ENCODE measurements at regions not wholly inside any gene's neighbourhood (a gene's known extent, or its start where the extent isn't known, plus 50 kb on each side); places are given as distances from the start of the nearest gene placed in this dataset. TPM values are rescaled to one million over a fixed set of nuclear protein-coding genes. Genes with fewer than 3 reads are reported as not detected.
"Not testable (repeated sequence)": the region's sequence is repeated elsewhere in the genome, so short reads cannot be mapped to it uniquely, and the experiment has no call there.

- intact Hi-C loops (cut with DNase I); H3K36me3 ChIP-seq; H3K27me3 ChIP-seq; H3K9ac ChIP-seq (ENCODE audit: low read depth in 2 of 2, low read length in 2 of 2); H3K9me3 ChIP-seq; H3K4me1 ChIP-seq; DNase-seq; H3K27ac ChIP-seq; H3K4me3 ChIP-seq: not testable (repeated sequence)
Observed at GRCh38 chr2:89294335-89294734, 602.9 kb downstream of the RPIA start.

DNA sequence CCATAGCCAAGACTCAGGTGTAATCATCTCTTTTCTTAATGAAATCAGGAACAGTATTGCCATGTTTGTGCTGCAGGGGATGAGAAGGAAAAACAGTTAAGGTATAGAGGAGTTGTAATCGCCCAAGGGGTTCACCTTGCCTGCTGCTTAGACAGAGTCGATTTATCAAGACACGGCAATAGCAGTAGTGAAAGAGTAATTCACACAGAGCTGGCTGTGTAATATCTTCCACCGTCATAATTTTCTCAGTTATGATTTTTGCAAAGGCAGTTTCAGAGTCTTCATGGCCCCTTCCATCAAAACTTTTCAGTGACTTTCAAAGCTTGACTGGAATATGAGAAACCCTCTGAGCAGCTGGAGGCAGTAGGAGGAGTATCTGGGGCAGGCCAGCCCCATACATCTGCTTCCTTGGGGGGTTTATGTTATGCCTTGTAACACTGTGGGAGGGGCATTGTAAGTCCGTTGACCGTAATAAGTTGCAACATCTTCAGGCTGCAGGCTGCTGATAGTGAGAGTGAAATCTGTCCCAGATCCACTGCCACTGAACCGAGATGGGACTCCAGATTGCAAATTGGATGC is 605.4 kb downstream of the RPIA start:
- H3K36me3 ChIP-seq; H3K4me1 ChIP-seq; intact Hi-C loops (cut with DNase I); H3K9ac ChIP-seq (ENCODE audit: low read depth in 2 of 2, low read length in 2 of 2); H3K27me3 ChIP-seq; H3K4me3 ChIP-seq; H3K27ac ChIP-seq; H3K9me3 ChIP-seq; DNase-seq: not testable (repeated sequence)

GRCh38 chr2:89299196-89299595 is 607.7 kb downstream of the RPIA start:
- intact Hi-C loops (cut with DNase I); H3K9ac ChIP-seq (ENCODE audit: low read depth in 2 of 2, low read length in 2 of 2); H3K27ac ChIP-seq; H3K4me1 ChIP-seq; DNase-seq; H3K36me3 ChIP-seq; H3K27me3 ChIP-seq; H3K9me3 ChIP-seq; H3K4me3 ChIP-seq: not testable (repeated sequence)

DNA sequence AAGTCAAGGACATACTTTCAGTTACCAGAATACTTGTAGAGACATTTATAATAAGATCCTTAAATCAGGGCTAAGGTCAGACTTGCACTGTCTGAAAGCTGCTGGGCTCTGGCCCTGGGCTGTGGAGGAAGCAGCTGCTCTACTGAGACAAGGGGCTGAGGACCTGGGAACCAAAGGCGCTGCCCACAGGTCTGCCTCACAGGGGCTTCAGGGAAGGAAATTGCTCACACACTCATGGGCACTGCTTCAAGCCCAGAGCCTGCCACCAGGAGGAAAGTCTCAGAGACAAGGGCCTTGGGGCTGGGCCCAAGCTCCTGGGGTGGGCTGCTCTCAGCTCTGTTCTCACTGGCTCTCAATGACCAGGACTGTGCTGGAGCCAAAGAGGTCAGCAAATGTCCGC is 614.1 kb downstream of the RPIA start:
- DNase-seq; H3K27ac ChIP-seq; H3K36me3 ChIP-seq; H3K4me1 ChIP-seq; intact Hi-C loops (cut with DNase I); H3K4me3 ChIP-seq; H3K9ac ChIP-seq (ENCODE audit: low read depth in 2 of 2, low read length in 2 of 2); H3K27me3 ChIP-seq; H3K9me3 ChIP-seq: not testable (repeated sequence)

GRCh38 chr2:89306869-89307637 is 615.6 kb downstream of the RPIA start:
- H3K4me1 ChIP-seq; H3K9me3 ChIP-seq; H3K36me3 ChIP-seq; H3K9ac ChIP-seq (ENCODE audit: low read depth in 2 of 2, low read length in 2 of 2); H3K4me3 ChIP-seq; H3K27ac ChIP-seq; intact Hi-C loops (cut with DNase I); DNase-seq; H3K27me3 ChIP-seq: not testable (repeated sequence)

DNA sequence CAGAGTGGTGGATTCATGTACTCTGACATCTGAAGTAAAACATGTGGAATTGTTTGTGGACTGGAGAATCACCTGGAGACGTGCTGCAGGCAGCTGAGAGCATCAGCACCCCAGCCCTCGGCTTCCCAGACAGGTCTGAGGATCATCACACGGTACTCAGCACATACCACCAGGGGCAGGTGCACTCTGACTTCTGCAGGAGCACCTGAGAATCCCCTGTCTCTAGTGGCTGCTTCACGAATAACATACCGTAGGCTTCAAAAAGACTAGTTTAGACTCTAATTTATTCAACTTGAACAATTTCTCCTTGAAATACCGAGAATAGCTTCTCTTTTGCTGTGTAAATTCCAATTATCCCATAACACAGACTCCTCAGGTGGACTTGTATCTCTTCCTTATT is 627.5 kb downstream of the RPIA start:
- H3K27ac ChIP-seq; H3K4me3 ChIP-seq; H3K9ac ChIP-seq (ENCODE audit: low read depth in 2 of 2, low read length in 2 of 2); DNase-seq; H3K4me1 ChIP-seq; H3K36me3 ChIP-seq; H3K9me3 ChIP-seq; H3K27me3 ChIP-seq; intact Hi-C loops (cut with DNase I): not testable (repeated sequence)

DNA sequence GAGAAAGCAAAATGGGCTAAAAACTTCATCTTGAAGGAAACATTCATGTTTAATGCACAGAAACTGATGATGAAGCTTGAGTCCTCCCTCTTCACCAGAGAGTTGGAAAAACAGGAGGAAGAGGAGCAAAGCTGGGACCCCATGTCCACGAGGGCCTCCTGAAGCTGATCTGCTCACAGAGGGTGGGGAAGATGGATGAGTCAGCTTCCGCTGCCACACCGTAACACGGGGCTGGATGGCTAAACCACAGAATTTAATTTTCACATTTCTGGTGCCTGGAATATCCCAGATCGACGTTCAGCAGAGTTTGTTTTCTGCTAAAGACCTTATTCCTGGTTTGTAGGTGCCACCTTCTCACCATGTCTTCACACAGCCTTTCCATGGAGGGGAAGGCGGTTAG is 634.4 kb downstream of the RPIA start:
- H3K9ac ChIP-seq (ENCODE audit: low read depth in 2 of 2, low read length in 2 of 2); H3K27me3 ChIP-seq; H3K9me3 ChIP-seq; DNase-seq; H3K36me3 ChIP-seq; H3K4me1 ChIP-seq; H3K27ac ChIP-seq; intact Hi-C loops (cut with DNase I); H3K4me3 ChIP-seq: not testable (repeated sequence)

DNA sequence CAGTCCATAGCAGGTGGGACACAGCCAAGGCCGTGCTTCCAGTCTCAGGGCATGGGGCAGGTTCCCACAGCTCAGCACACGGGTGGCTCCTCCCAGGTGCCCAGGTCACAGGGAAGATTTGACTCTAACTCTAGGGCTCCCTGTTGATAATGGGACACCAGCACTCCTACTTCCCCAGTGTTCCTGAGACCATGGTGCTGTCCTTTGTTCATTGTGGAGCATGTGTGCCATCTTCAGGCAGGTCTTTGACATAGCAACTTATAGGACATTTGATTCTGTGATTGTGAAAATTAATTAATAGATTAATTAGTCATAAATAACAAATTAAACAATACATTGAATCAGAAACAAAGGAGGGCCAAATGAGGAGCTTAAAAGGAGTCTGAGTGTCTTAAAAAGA is 635.0 kb downstream of the RPIA start:
- H3K9me3 ChIP-seq; H3K9ac ChIP-seq (ENCODE audit: low read depth in 2 of 2, low read length in 2 of 2); H3K36me3 ChIP-seq; H3K27me3 ChIP-seq; intact Hi-C loops (cut with DNase I); H3K4me3 ChIP-seq; H3K4me1 ChIP-seq; DNase-seq; H3K27ac ChIP-seq: not testable (repeated sequence)

DNA sequence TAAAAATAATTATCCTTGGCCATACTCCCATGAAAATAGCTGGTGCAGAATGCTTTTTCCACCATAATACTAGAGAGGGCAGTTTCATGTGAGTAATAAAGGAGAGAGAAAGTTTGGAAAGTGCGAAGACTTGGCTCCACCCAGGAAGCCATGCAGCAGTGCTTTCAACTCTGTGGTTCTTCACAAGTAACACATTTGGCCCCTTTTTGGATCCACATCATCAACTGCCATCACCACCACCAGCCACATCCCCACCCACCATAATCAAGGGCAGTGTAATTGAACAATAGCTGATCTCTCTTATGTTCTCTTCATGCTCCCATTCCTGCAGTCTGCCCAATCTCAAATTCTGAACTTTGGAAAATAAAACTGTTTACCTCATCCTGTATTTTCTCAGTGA is 637.3 kb downstream of the RPIA start:
- H3K9ac ChIP-seq (ENCODE audit: low read depth in 2 of 2, low read length in 2 of 2); H3K4me1 ChIP-seq; H3K4me3 ChIP-seq; DNase-seq; H3K9me3 ChIP-seq; H3K27me3 ChIP-seq; H3K27ac ChIP-seq; intact Hi-C loops (cut with DNase I); H3K36me3 ChIP-seq: not testable (repeated sequence)

Small RNA genes lying in the stretch of these regions (microRNA-seq; reads per million reads assigned to microRNA genes)
- gene MIR4436A = not detected
